Transverse colon (tissue), 4 donors: ENCODE measurements at regions not wholly inside any gene's neighbourhood (a gene's known extent, or its start where the extent isn't known, plus 50 kb on each side); places are given as distances from the start of the nearest gene placed in this dataset.

Experiments used
- CTCF ChIP-seq, 5 experiments: fragments of 200-600 bp in 3 of 5; fragments of 450-650 bp in 2 of 5; sonication (generic) in 3 of 5; IDR thresholded peaks; 1 replicate in 2 of 5; 2 replicates in 3 of 5; pipeline ENCODE4 v1.5.1; 2016 to 2017; ENCODE audit warnings: antibody characterized with exemption in 5 of 5, inconsistent platforms in 3 of 5, mild to moderate bottlenecking in 2 of 5, moderate library complexity in 1 of 5
- POLR2A ChIP-seq: fragments of 450-650 bp; IDR thresholded peaks from one replicate; pipeline ENCODE4 v1.6.1; 2016; ENCODE audit warnings: antibody characterized with exemption, mild to moderate bottlenecking, moderate library complexity
- POLR2AphosphoS5 ChIP-seq, 3 donors: sonication (generic); formaldehyde crosslinking; IDR thresholded peaks; one replicate each; pipeline ENCODE4 v1.6.1; 2016; ENCODE audit warnings: antibody characterized with exemption in 3 of 3

DNA sequence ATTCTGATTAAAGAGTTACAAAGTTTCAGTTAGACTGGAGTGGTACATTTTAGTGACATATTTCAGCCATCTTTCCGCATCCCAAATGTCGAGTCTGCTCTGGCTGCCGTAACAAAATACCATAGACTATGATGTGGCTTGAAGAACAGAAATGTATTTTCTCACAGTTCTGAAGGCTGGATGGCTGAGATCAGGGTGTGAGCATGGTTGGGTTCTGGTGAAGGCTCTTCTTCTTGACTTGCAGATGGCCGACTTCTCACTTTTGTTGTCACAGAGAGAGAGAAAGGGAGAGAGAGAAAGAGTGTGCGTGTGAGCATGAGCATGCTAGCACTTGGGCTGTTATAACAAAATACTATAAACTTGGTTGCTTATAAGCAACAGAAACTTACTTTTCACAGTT lies 335.4 kb upstream of the RAG2 start:
- TF ChIP-seq CTCF (IDR thresholded peaks at IDR 0.05) (no peak), POLR2A (no peak), POLR2AphosphoS5 (IDR thresholded peaks at IDR 0.05) (no peak)
